ENCODE measurements at regions not wholly inside any gene's neighbourhood (a gene's known extent, or its start where the extent isn't known, plus 50 kb on each side); places are given as distances from the start of the nearest gene placed in this dataset.

DNA sequence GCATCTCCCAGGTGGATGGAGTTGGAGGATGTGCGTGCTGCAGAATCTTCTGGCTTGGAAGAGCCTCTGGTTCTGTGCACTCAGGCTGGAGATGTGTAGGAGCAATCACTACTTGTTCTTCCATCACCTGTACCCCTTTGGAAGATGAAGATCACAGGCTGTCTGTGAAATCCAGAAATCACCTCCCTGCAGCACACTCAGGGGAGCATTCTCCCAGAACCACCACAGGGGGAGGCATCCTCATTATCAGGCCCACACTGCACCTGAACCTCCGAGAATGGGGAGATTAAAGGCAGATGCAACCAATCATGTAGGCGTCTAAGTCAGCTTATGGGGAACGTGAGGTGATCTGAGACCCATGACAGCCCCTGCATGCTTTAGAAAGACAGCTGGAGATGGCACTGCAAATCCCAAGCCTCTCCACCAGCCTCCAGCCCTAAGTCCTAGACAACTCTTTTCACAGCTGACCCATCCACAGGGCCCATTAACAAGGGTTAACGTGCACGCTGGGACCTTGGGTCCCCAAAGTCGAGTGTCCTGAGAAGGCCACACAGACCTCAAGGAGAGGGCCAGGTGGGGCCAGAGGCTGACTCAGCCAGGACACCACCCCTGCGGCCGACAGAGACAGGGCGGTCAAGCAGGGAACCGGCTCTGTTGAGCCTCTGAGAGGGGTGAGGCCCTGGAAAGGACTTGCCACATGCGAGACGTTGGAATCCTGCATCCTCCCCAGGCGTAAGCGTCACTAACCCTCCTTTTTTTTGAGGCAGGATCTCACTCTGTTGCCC, 314.9 kb downstream of the EIPR1 start:
- no peaks in the 10 kb centered on the region for H3K36me3 ChIP-seq
- H3K4me3 ChIP-seq = no peak overlapping the region
- WGBS, 2 donors (ENCODE audit: low coverage in 1 of 2) = 86 to 93% methylated on average over 1 to 14 of the region's 15 CpGs
- in situ Hi-C loops (cut with MboI; ENCODE audit: low pct_ligation_motif_present in 1 of 4, low pct_unique_long_range_greater_than_20kb in 1 of 4, low sequenced_read_pairs in 3 of 4) (no loop called here), intact Hi-C loops (cut with DNase I; ENCODE audit: low total_unique reads) (loop anchor here (10.0 kb wide), 1 partner anchor 292 kb away; no protein-coding TSS in a partner anchor)
- no peak overlapping the region for H3K27ac ChIP-seq
- H3K4me1 ChIP-seq = no peaks in the 10 kb centered on the region
- TF ChIP-seq CTCF (IDR thresholded peaks at IDR 0.05) = no peak
- no peak for TF ChIP-seq POLR2AphosphoS5 (IDR thresholded peaks at IDR 0.05)
- TF ChIP-seq POLR2A (IDR thresholded peaks at IDR 0.05) = no peak
- no peak for TF ChIP-seq EP300 (IDR thresholded peaks at IDR 0.05; ENCODE audit: low read depth)
- H3K9me3 ChIP-seq = no peaks in the 10 kb centered on the region
- DNase-seq = no peak
- no peaks in the 10 kb centered on the region for H3K27me3 ChIP-seq

- Histone ChIP-seq H3K4me1 (no peaks in the 10 kb centered on the region), H3K27me3 (no peaks in the 10 kb centered on the region), H3K4me3 (no peak overlapping the region), H3K36me3 (no peaks in the 10 kb centered on the region), H3K9me3 (no peaks in the 10 kb centered on the region), H3K27ac (no peak overlapping the region)
- WGBS, 2 donors (ENCODE audit: low coverage in 1 of 2) = 70 to 73% methylated on average over 3 to 16 of the region's 16 CpGs
- DNase-seq = no peak
- intact Hi-C loops (cut with DNase I; ENCODE audit: low total_unique reads) = loop anchor here (10.0 kb wide), 1 partner anchor 295 kb away; no protein-coding TSS in a partner anchor
- in situ Hi-C loops (cut with MboI; ENCODE audit: low pct_ligation_motif_present in 1 of 4, low pct_unique_long_range_greater_than_20kb in 1 of 4, low sequenced_read_pairs in 3 of 4) = no loop called here
- TF ChIP-seq POLR2A (IDR thresholded peaks at IDR 0.05) = no peak
- TF ChIP-seq POLR2AphosphoS5 (IDR thresholded peaks at IDR 0.05) = no peak
- no peak for TF ChIP-seq CTCF (IDR thresholded peaks at IDR 0.05)
- no peak for TF ChIP-seq EP300 (IDR thresholded peaks at IDR 0.05; ENCODE audit: low read depth)
Observed at GRCh38 chr2:3060049-3060448, 317.6 kb downstream of the EIPR1 start.

DNA sequence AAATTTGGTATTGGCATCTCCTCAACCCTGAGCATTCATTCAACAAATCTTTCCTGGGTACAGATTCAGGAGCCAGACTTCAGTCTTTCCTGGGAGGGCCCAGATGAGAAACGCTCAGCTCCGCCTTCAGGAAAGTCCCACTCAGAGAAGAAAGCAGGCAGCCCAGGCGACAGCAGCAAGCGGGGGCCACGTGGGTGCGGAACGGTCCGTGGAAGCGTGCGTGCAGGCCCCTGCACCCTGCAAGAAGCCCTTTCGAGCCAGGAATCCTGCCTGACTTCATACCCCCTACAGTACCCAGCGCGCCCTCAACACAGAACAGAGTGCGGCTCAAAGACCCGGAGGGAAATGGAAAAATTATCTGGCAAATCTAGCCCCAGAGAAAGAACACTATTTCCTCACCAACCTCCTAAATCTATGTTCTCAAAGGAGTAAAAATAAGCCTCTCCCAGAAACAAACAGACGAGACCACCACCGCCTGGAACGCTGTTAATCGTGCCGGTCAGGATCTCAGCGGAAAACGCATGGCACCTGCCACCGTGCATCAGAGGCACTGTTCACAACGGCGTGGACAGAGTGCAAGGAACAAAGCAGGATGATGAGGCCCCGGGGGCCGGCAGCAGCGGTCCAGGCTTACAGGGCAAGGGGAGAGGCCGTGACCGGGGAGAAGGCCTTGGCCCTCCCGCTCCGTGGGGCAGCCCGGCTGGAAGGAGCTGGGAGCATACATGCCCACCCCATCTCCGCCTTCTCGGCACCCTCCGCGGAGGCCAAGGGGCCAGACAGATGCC, 318.3 kb downstream of the EIPR1 start:
- no peak for TF ChIP-seq EP300 (IDR thresholded peaks at IDR 0.05; ENCODE audit: low read depth)
- no peak for TF ChIP-seq CTCF (IDR thresholded peaks at IDR 0.05)
- TF ChIP-seq POLR2A (IDR thresholded peaks at IDR 0.05) = no peak
- no peak for TF ChIP-seq POLR2AphosphoS5 (IDR thresholded peaks at IDR 0.05)
- in situ Hi-C loops (cut with MboI; ENCODE audit: low pct_ligation_motif_present in 1 of 4, low pct_unique_long_range_greater_than_20kb in 1 of 4, low sequenced_read_pairs in 3 of 4) (no loop called here), intact Hi-C loops (cut with DNase I; ENCODE audit: low total_unique reads) (no loop called here)
- Histone ChIP-seq H3K4me1 (no peaks in the 10 kb centered on the region), H3K36me3 (no peaks in the 10 kb centered on the region), H3K27me3 (no peaks in the 10 kb centered on the region), H3K27ac (no peak overlapping the region), H3K9me3 (no peaks in the 10 kb centered on the region), H3K4me3 (no peak overlapping the region)
- 80 to 83% methylated on average over 2 to 37 of the region's 37 CpGs for WGBS, 2 donors (ENCODE audit: low coverage in 1 of 2)
- no peak for DNase-seq

GRCh38 chr2:3054066-3054465, 323.6 kb downstream of the EIPR1 start:
- no peaks in the 10 kb centered on the region for H3K36me3 ChIP-seq
- in situ Hi-C loops (cut with MboI; ENCODE audit: low pct_ligation_motif_present in 1 of 4, low pct_unique_long_range_greater_than_20kb in 1 of 4, low sequenced_read_pairs in 3 of 4) (no loop called here), intact Hi-C loops (cut with DNase I; ENCODE audit: low total_unique reads) (no loop called here)
- 89 to 90% methylated on average over 4 to 8 of the region's 8 CpGs for WGBS, 2 donors (ENCODE audit: low coverage in 1 of 2)
- no peak overlapping the region for H3K4me3 ChIP-seq
- DNase-seq = no peak
- no peaks in the 10 kb centered on the region for H3K4me1 ChIP-seq
- H3K9me3 ChIP-seq = no peaks in the 10 kb centered on the region
- H3K27ac ChIP-seq = no peak overlapping the region
- TF ChIP-seq EP300 (IDR thresholded peaks at IDR 0.05; ENCODE audit: low read depth) (no peak), CTCF (IDR thresholded peaks at IDR 0.05) (no peak), POLR2AphosphoS5 (IDR thresholded peaks at IDR 0.05) (no peak), POLR2A (IDR thresholded peaks at IDR 0.05) (no peak)
- no peaks in the 10 kb centered on the region for H3K27me3 ChIP-seq
